Upper lobe of right lung (tissue), 1 donor: ENCODE measurements at regions not wholly inside any gene's neighbourhood (a gene's known extent, or its start where the extent isn't known, plus 50 kb on each side); places are given as distances from the start of the nearest gene placed in this dataset.

ENCODE experiments used
- ATAC-seq: fragments of 200-7000 bp; cut with Tn5 transposase; one replicate; pipeline ENCODE4 v1.9.1; 2020; ENCODE audit warnings: mild to moderate bottlenecking, moderate library complexity
- DNase-seq: peaks from one replicate; pipeline ENCODE4 v3.0.0-alpha.2; 2020
- H3K27ac ChIP-seq: fragments of 200-600 bp; one replicate; pipeline ENCODE4 v1.8.0; 2022
- H3K27me3 ChIP-seq: fragments of 200-600 bp; one replicate; pipeline ENCODE4 v1.8.0; 2022; ENCODE audit warnings: mild to moderate bottlenecking
- H3K36me3 ChIP-seq: fragments of 200-600 bp; one replicate; pipeline ENCODE4 v1.8.0; 2022
- H3K4me1 ChIP-seq: fragments of 200-600 bp; one replicate; pipeline ENCODE4 v1.8.0; 2022
- H3K4me3 ChIP-seq: fragments of 200-600 bp; one replicate; pipeline ENCODE4 v1.8.0; 2022; ENCODE audit warnings: mild to moderate bottlenecking
- H3K9me3 ChIP-seq: fragments of 200-600 bp; one replicate; pipeline ENCODE4 v1.8.0; 2022
- intact Hi-C: fragments of 100-400 bp; cut with DNase I; formaldehyde crosslinking; loops from one replicate; pipeline ENCODE4 v1.11.0; 2022
- TF ChIP-seq, protein P1 (sequence below): fragments of 200-600 bp; IDR thresholded peaks from one replicate; pipeline ENCODE4 v1.8.0; 2022; ENCODE audit warnings: antibody characterized with exemption
- donor health status: DM: no; HTN: yes; CAD: no; lungs with severe emphysema.

DNA sequence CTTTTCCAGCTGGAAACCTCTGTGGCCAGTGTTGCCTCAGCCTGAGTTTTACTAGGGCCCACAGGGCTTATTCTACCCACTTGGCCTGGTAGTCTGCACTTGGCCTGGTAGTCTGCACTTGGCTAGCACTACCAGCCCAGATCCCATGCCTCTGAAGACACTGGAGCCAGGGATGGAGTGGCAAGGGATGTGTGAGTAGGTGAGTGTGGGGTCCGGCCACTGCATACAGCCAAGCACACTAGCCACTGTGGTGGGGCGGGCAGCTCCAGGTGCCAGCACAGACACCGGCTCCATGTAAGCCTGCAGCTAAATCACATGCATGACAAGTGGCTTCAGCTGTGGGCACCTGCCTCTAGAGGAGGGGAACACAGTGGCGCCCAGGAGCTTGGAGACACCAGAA is 63.4 kb upstream of the NAV3 start:
- no peak overlapping the region for H3K27ac ChIP-seq
- intact Hi-C loops = no loop called here
- TF ChIP-seq, protein P1, sequence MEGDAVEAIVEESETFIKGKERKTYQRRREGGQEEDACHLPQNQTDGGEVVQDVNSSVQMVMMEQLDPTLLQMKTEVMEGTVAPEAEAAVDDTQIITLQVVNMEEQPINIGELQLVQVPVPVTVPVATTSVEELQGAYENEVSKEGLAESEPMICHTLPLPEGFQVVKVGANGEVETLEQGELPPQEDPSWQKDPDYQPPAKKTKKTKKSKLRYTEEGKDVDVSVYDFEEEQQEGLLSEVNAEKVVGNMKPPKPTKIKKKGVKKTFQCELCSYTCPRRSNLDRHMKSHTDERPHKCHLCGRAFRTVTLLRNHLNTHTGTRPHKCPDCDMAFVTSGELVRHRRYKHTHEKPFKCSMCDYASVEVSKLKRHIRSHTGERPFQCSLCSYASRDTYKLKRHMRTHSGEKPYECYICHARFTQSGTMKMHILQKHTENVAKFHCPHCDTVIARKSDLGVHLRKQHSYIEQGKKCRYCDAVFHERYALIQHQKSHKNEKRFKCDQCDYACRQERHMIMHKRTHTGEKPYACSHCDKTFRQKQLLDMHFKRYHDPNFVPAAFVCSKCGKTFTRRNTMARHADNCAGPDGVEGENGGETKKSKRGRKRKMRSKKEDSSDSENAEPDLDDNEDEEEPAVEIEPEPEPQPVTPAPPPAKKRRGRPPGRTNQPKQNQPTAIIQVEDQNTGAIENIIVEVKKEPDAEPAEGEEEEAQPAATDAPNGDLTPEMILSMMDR = no peak
- no peak overlapping the region for H3K4me3 ChIP-seq
- H3K36me3 ChIP-seq = no peaks in the 10 kb centered on the region
- peaks cover 4% of the 10 kb centered on the region for H3K4me1 ChIP-seq
- ATAC-seq = peak; percentile 29
- DNase-seq = no peak
- H3K9me3 ChIP-seq = no peaks in the 10 kb centered on the region
- H3K27me3 ChIP-seq = no peaks in the 10 kb centered on the region

DNA sequence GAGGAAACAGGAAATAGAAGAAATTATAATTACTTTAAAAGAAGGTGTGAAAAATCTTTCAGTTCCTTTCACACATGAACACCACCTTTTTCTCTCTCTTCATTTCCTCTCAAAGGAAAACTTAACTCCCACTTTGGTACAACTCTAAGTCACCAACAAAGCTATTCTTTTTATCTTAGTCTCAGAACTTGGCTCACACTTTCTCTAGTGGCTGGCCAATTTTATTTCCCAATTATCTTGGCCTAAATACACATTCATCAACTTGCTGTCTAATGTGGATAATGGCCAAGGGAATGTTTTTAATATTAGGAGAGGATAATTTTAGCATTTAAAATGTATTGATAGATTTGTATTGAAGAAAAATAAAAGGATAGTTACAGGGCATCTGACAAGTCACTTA is 64.5 kb upstream of the NAV3 start:
- Histone ChIP-seq H3K36me3 (no peaks in the 10 kb centered on the region), H3K27ac (no peak overlapping the region), H3K27me3 (no peaks in the 10 kb centered on the region), H3K4me1 (peaks cover 4% of the 10 kb centered on the region), H3K4me3 (no peak overlapping the region), H3K9me3 (no peaks in the 10 kb centered on the region)
- intact Hi-C loops = no loop called here
- TF ChIP-seq, protein P1 = no peak
- DNase-seq (no peak), ATAC-seq (no peak)

DNA sequence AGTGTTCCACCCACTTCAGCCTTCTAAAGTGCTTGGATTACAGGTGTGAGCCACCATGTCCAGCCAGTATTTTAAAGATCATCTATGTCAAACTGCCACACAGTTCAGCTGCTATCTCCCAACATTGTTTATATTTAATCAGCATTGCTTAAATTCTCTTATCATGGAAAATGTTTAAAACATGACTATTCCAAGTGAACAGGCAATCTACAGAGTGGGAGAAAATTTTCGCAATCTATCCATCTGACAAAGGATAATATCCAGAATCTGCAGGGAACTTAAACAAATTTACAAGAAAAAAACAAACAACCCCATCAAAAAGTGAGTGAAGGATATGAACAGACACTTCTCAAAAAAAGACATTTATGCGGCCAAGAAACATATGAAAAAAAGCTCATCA is 69.4 kb upstream of the NAV3 start:
- no peak overlapping the region for H3K4me3 ChIP-seq
- H3K4me1 ChIP-seq = peaks cover 4% of the 10 kb centered on the region
- no peak for ATAC-seq
- H3K27me3 ChIP-seq = no peaks in the 10 kb centered on the region
- no peak overlapping the region for H3K27ac ChIP-seq
- TF ChIP-seq, protein P1 = no peak
- H3K36me3 ChIP-seq = no peaks in the 10 kb centered on the region
- intact Hi-C loops = no loop called here
- DNase-seq = no peak
- H3K9me3 ChIP-seq = no peaks in the 10 kb centered on the region

DNA sequence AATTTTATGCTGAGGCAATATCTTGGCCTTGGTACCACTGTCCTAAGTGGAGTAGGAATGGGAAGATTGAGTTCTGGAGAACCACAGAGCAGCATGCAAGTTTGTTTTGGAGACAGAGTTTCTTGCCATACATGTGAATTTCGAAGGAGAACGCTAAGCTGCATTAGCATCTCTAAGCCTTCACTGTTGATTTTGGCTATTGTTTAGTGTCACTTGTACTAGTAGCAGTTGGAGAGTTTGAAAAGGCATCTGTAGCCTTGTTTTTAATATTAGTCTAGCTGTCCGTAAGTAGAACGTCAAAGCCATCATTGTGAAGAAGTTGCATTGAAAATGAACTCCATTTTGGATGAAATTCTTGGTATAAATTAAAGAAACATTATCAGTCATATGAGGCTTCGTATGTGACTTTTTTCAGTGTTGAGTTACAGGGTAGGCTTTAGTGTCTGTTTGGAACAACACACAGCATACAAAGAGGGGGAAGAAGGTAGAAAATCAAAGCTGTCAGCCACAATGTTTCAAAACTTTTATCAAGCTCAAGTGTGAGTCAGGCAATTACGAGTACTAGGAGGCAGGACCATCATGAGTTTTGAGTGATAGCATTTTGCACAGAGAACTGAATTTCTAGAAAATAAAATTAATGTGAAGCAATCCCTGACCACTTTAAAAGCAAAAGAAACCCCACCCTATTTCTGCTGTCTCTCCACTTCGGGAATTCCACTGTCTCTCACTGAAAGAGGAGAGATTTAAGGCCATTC is 70.2 kb upstream of the NAV3 start:
- ATAC-seq (no peak), DNase-seq (no peak)
- H3K36me3 ChIP-seq = no peaks in the 10 kb centered on the region
- H3K4me1 ChIP-seq = no peaks in the 10 kb centered on the region
- TF ChIP-seq, protein P1 = no peak
- no peak overlapping the region for H3K4me3 ChIP-seq
- H3K27ac ChIP-seq = no peak overlapping the region
- H3K9me3 ChIP-seq = no peaks in the 10 kb centered on the region
- intact Hi-C loops = no loop called here
- H3K27me3 ChIP-seq = no peaks in the 10 kb centered on the region

DNA sequence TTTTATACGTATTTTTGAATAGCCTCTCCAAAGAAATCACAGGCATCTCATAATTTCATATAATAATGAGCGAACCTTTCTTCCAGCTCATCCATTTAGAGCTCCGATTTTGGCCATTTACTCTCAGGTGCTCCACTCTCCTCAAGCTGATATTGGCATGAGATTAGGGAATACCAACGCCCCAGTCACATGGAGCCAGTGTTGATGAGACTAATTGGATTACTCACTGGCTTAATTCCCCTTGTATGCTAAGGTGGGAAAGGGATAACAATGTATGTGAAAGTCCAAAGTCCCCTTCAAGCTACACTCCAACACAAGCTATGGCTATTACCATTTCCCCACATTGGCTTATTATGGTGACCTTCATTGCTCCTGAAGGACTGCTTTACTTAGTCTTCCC is 76.6 kb upstream of the NAV3 start:
- TF ChIP-seq, protein P1 = no peak
- Histone ChIP-seq H3K4me3 (no peak overlapping the region), H3K9me3 (no peaks in the 10 kb centered on the region), H3K36me3 (no peaks in the 10 kb centered on the region), H3K27ac (no peak overlapping the region), H3K27me3 (no peaks in the 10 kb centered on the region), H3K4me1 (no peaks in the 10 kb centered on the region)
- ATAC-seq (no peak), DNase-seq (no peak)
- intact Hi-C loops = no loop called here

DNA sequence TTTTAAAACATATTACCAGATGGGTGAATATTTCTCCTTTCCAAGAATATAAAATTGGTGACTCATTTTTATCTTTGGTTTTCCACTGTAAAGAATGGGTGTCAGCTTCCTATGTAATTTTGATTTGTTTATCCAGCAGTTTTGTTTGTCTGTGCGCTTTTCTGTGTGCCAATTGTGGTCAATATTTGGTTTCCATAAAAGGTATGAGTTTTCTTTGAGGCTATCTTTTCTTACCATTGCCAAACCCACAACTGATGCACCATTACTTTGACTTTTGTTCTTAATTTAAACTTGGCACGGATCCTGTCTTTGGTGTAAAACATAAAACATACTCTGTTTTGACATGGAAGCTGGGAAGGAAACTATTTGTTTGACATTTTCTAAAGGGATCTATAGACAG is 78.8 kb upstream of the NAV3 start:
- H3K9me3 ChIP-seq = no peaks in the 10 kb centered on the region
- no peaks in the 10 kb centered on the region for H3K4me1 ChIP-seq
- no peaks in the 10 kb centered on the region for H3K27me3 ChIP-seq
- no peak for DNase-seq
- no peaks in the 10 kb centered on the region for H3K36me3 ChIP-seq
- H3K27ac ChIP-seq = no peak overlapping the region
- intact Hi-C loops = no loop called here
- ATAC-seq = no peak
- H3K4me3 ChIP-seq = no peak overlapping the region
- TF ChIP-seq, protein P1 = no peak
